GM12891 (cell line): ENCODE measurements at regions not wholly inside any gene's neighbourhood (a gene's known extent, or its start where the extent isn't known, plus 50 kb on each side); places are given as distances from the start of the nearest gene placed in this dataset.

Experiments used
- POLR2A ChIP-seq: IDR thresholded peaks from 2 replicates; pipeline ENCODE4 v1.6.1; 2011; ENCODE audit warnings: low read depth, low read length, control low read depth
- POLR2AphosphoS5 ChIP-seq: IDR thresholded peaks from 2 replicates; pipeline ENCODE4 v1.6.1; 2011; ENCODE audit warnings: low read depth, low read length, control low read depth

GRCh38 chr21:22192766-22193165 lies 1194.6 kb downstream of the NCAM2 start:
- no peak for TF ChIP-seq POLR2A
- no peak for TF ChIP-seq POLR2AphosphoS5
